Daoy (cell line): ENCODE measurements at regions not wholly inside any gene's neighbourhood (a gene's known extent, or its start where the extent isn't known, plus 50 kb on each side); places are given as distances from the start of the nearest gene placed in this dataset.
"Not testable (repeated sequence)": the region's sequence is repeated elsewhere in the genome, so short reads cannot be mapped to it uniquely, and the experiment has no call there.

Source experiments
- DNase-seq: peaks from one replicate; pipeline ENCODE4 v3.0.0-alpha.2; 2015; ENCODE audit warnings: low read depth

- DNase-seq: not testable (repeated sequence)
Observed at GRCh38 chr21:10325546-10325945, 195.8 kb upstream of the TPTE start.

- not testable (repeated sequence) for DNase-seq
Observed at GRCh38 chr21:10326146-10326545, 195.2 kb upstream of the TPTE start.

- DNase-seq: not testable (repeated sequence)
Observed at GRCh38 chr21:10328646-10329045, 192.7 kb upstream of the TPTE start.

DNA sequence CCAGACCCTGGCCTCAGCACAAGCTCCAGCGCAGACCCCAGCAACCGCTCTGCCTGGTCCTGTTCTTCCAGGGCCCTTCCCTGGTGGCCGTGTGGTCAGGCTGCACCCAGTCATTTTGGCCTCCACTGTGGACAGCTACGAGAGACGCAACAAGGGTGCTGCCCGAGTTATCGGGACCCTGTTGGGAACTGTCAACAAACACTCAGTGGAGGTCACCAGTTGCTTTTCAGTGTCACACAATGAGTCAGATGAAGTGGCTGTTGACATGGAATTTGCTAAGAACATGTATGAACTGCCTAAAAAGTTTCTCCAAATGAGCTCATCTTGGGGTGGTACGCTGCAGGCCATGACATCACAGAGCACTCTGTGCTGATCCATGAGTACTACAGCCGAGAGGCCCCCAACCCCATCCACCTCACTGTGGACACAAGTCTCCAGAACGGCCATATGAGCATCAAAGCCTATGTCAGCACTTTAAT is 190.7 kb upstream of the TPTE start:
- DNase-seq: not testable (repeated sequence)

GRCh38 chr21:10331134-10331533 is 190.2 kb upstream of the TPTE start:
- DNase-seq: not testable (repeated sequence)

DNA sequence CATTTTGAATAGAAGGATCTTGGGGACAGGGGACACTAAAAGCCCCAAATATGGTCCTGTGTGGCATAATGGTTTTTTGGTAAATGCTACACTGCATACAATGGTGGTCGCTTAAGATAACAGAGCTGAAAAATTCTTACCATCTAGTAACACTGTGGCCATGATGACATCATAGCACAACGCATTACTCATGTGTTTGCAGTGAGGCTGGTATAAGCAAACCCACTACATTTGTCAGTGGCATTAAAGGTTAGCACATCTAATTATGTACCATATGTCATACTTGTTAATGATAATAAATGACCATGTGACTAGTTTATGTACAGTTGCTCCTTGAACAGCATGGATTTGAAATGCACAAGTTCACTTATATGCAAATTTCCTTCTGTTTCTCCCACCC is 188.4 kb upstream of the TPTE start:
- DNase-seq: not testable (repeated sequence)

DNA sequence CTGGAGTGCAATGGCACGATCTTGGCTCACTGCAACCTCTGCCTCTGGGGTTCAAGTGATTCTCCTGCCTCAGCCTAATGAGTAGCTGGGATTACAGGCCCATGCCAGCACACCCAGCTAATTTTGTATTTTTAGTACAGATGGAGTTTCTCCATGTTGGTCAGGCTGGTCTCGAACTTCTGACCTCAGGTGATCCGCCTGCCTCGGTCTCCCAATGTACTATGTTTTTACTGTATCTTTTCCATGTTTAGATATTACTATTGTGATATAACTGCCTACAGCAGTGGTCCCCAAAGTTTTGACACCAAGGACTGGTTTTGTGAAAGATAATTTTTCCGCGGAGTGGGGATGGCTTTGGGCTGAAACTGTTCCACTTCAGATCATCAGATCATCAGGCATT is 187.0 kb upstream of the TPTE start:
- DNase-seq: not testable (repeated sequence)

- peak; percentile 54 for DNase-seq
Observed at GRCh38 chr21:10342261-10342956, 179.0 kb upstream of the TPTE start.

DNA sequence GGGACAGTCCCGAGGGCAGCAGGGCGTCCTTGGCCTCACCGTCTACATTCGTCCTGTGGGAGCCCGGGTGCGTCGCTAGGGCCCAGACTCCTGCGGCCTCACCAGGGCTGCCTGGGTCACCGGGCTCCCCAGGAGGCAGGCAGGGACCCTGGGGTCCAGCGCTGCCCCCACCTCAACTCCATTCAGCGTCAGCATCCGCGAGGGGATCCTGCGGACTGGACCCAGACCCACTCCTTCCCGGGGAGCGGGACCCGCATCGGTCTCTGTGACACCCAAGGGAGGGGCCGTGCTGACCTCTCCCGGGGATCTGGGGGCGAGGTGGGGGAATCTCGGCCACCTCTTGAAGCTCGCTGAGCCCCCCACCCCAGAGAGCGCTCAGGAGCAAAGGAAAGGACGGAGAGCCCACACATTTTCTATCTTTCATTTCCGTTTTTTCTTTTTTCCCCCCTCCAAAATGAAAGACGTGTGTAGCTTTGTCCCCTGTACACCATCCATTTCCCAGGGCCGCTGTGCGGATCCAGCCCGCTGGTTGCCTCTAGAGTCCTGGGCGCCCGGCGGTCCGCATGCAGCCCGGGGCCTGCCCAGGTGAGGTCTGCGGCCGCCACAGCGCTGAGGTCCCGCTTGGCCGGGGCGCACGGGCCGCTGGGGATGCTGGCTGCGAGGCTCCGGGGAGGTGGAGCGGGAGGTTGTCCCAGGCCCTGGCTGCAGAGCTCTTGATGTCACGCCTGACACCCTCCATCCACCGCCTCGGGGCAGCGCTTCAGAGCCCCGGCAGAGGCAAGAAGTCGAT is 178.0 kb upstream of the TPTE start:
- DNase-seq: peak; percentile 30

DNA sequence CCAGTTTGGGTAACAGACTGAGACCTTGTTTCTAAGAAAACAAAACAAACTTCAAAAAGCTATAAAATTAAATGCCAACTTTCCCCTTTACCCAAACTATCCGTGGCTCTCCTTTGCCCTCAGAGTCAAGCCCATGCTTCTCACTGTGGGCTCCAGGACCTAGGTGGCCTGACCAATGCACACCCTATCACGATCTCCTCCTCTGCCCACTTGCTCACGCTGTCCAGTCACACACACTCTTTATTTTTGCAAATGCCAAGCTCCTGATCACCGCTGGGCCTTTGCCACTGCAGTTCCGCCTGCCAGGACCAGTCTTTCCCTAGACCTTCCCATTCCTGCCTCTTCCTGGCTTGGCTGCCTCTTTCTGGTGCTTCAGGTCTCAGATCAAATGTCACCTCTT is 177.1 kb upstream of the TPTE start:
- DNase-seq: not testable (repeated sequence)

DNA sequence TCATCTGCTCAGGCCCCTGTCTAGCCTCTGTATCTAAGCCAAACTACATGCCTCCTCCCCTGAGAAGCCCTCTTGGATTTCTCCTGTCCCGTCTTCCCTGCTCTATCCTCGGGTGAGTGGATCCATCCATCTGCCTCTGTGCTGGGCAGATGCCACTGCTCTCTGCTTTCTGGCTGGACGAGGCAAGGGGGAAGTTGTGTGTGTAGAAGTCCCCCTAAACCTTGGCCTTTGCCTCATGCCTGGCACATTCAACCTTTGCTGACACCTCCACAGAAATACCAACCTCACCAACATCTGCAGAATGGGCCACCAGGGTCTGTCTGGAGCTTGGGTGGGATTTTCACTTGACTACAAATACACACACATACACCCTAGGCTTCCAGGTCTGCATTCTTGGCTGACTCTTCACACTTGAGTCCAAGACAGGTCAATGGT is 176.2 kb upstream of the TPTE start:
- not testable (repeated sequence) for DNase-seq

GRCh38 chr21:10346249-10346648 is 175.1 kb upstream of the TPTE start:
- not testable (repeated sequence) for DNase-seq

- not testable (repeated sequence) for DNase-seq
Observed at GRCh38 chr21:10346933-10347615, 174.3 kb upstream of the TPTE start.

DNA sequence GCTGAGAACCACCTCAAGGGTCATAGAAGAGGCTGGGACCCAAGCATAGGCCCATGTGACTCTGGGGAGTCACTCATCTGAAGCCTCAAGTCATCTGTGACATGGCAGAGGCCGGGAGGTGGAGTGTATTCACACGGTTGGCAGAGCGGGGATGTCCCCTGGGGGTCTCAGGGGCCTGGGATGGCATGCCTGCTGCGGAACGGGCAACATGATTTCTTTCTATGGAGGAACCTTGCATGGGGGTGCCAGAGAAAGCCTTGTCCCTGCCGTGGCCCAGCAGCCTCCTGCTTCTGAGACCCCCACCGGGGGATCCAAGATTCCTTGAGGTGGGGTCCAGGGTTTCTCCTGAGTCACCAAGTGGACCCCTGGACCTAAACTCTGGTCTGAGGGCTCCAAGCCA is 173.7 kb upstream of the TPTE start:
- DNase-seq: not testable (repeated sequence)

GRCh38 chr21:10348150-10348549 is 173.2 kb upstream of the TPTE start:
- DNase-seq: not testable (repeated sequence)

- DNase-seq: not testable (repeated sequence)
Observed at GRCh38 chr21:10354851-10355578, 166.4 kb upstream of the TPTE start.

DNA sequence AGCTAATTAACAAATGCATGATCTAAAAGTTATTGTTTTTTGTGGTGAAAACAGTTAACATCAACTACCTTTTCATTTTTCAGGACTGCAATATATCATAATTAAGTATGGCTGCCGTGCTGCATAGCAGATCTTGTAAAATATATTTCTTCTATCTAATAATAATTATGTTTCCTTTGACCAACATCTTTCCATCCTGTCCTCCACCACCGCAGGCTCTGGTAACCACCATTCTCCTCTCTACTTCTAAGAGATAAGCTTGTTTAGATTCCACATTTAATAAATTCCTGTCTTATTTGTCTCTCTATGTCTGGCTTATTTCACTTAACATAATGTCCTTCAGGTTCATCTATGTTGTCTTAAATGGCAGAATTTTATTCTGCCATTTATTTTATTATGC is 162.3 kb upstream of the TPTE start:
- not testable (repeated sequence) for DNase-seq

GRCh38 chr21:10359911-10360310 is 161.5 kb upstream of the TPTE start:
- DNase-seq: not testable (repeated sequence)

DNA sequence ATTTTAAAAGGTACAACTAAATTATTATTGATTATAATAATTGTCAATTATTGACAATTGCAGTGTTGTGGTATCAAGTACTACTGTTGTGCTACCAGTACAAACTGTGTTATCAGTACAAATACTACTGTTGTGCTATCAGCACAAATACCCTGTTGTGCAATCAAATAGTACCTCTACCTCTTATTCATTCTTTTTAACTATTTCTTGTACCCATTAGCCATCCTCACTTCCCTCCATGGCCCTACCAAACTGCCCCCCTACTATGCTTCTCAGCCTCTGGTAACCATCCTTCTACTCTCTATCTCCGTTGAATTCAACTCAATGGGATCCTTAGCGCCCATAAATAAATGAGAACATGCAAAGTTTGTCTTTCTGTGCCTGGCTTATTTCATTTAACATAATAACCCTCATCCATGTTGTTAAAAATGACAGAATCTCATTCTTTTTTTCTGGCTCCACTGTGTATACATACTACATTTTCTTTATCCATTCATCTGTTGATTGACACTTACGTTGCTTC is 160.1 kb upstream of the TPTE start:
- DNase-seq: not testable (repeated sequence)

DNA sequence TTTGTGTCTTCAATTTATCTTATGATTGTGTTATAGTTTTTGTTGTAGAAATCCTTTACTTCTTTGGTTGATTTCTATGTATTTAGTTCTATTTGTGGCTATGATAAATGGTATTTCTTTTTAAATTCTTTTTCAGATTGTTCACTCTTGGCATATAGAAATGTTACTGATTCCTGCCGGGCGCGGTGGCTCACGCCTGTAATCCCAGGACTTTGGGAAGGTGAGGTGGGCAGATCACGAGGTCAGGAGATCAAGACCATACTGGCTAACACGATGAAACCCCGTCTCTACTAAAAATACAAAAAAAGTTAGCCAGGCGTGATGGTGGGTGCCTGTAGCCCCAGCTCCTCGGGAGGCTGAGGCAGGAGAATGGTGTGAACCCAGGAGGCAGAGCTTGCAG is 158.6 kb upstream of the TPTE start:
- DNase-seq: not testable (repeated sequence)

DNA sequence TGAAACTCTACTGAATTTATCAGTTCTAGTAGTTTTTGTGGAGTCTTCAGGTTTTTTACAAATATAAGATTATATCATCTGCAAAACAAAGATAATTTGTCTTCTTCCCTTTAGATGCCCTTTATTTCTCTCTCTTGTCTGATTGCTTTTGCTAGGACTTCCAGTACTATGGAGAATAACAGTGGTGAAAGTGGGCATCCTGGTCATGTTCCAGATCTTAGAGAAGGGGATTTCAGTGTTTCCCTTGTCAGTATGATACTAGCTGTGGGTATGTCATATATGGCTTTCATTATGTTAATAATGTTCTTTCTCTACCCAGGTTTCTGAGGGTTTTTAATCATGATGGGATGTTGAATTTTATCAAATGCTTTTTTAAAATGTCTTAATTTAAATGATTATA is 158.1 kb upstream of the TPTE start:
- DNase-seq: not testable (repeated sequence)
